ENCODE measurements at regions not wholly inside any gene's neighbourhood (a gene's known extent, or its start where the extent isn't known, plus 50 kb on each side); places are given as distances from the start of the nearest gene placed in this dataset.
"Not testable (repeated sequence)": the region's sequence is repeated elsewhere in the genome, so short reads cannot be mapped to it uniquely, and the experiment has no call there.

- Histone ChIP-seq H3K4me1 (no peaks in the 10 kb centered on the region), H3K9me3 (no peaks in the 10 kb centered on the region), H3K27me3 (replicated peaks; ENCODE audit: control insufficient read depth, insufficient read depth, low read length) (no peaks in the 10 kb centered on the region), H3K36me3 (ENCODE audit: control insufficient read depth, insufficient read depth, low read length) (no peaks in the 10 kb centered on the region), H3K4me3 (ENCODE audit: low read depth, low read length) (no peak overlapping the region)
- DNase-seq, result no peak
- CTCF ChIA-PET, result no interaction called here
- Mint-ChIP-seq H3K9me3 (ENCODE audit: unreplicated experiment) (no peaks in the 10 kb centered on the region), H3K27me3 (ENCODE audit: insufficient read depth, unreplicated experiment) (peaks cover 3% of the 10 kb centered on the region), H3K36me3 (ENCODE audit: insufficient read depth, unreplicated experiment) (no peaks in the 10 kb centered on the region), H3K4me1 (ENCODE audit: low read depth, unreplicated experiment) (no peaks in the 10 kb centered on the region), H3K27ac (ENCODE audit: unreplicated experiment) (no peak overlapping the region), H3K4me3 (ENCODE audit: unreplicated experiment) (no peak overlapping the region)
- intact Hi-C loops (cut with micrococcal nuclease; ENCODE audit: unreplicated experiment), result no loop called here
- no peak for TF ChIP-seq CTCF (IDR thresholded peaks at IDR 0.05; ENCODE audit: insufficient read depth in 1 of 2, low read depth in 1 of 2, low read length in 1 of 2, severe bottlenecking in 1 of 2, unreplicated experiment in 1 of 2)
- POLR2A ChIA-PET, result no interaction called here
- BruUV-seq (replicated peaks), result no TSS peak
Measured at GRCh38 chr5:100647461-100648230, 112.5 kb downstream of the FAM174A start.

- Histone ChIP-seq H3K36me3 (ENCODE audit: control insufficient read depth, insufficient read depth, low read length) (no peaks in the 10 kb centered on the region), H3K4me1 (no peaks in the 10 kb centered on the region), H3K4me3 (ENCODE audit: low read depth, low read length) (no peak overlapping the region), H3K27me3 (replicated peaks; ENCODE audit: control insufficient read depth, insufficient read depth, low read length) (no peaks in the 10 kb centered on the region), H3K9me3 (no peaks in the 10 kb centered on the region)
- POLR2A ChIA-PET, result no interaction called here
- no peaks in the 10 kb centered on the region for H3K4me1 Mint-ChIP-seq (ENCODE audit: low read depth, unreplicated experiment)
- no peak for TF ChIP-seq CTCF (IDR thresholded peaks at IDR 0.05; ENCODE audit: insufficient read depth in 1 of 2, low read depth in 1 of 2, low read length in 1 of 2, severe bottlenecking in 1 of 2, unreplicated experiment in 1 of 2)
- BruUV-seq (replicated peaks), result no TSS peak
- no peaks in the 10 kb centered on the region for H3K9me3 Mint-ChIP-seq (ENCODE audit: unreplicated experiment)
- CTCF ChIA-PET, result no interaction called here
- intact Hi-C loops (cut with micrococcal nuclease; ENCODE audit: unreplicated experiment), result no loop called here
- DNase-seq, result no peak
- no peak overlapping the region for H3K27ac Mint-ChIP-seq (ENCODE audit: unreplicated experiment)
- no peaks in the 10 kb centered on the region for H3K36me3 Mint-ChIP-seq (ENCODE audit: insufficient read depth, unreplicated experiment)
- no peak overlapping the region for H3K4me3 Mint-ChIP-seq (ENCODE audit: unreplicated experiment)
- peaks cover 3% of the 10 kb centered on the region for H3K27me3 Mint-ChIP-seq (ENCODE audit: insufficient read depth, unreplicated experiment)
Measured at GRCh38 chr5:100654895-100655294, 119.7 kb downstream of the FAM174A start.

- H3K27me3 ChIP-seq (replicated peaks; ENCODE audit: control insufficient read depth, insufficient read depth, low read length); H3K9me3 Mint-ChIP-seq (ENCODE audit: unreplicated experiment); H3K4me3 Mint-ChIP-seq (ENCODE audit: unreplicated experiment); H3K4me1 ChIP-seq; H3K9me3 ChIP-seq; intact Hi-C loops (cut with micrococcal nuclease; ENCODE audit: unreplicated experiment); H3K27ac Mint-ChIP-seq (ENCODE audit: unreplicated experiment); DNase-seq; H3K4me3 ChIP-seq (ENCODE audit: low read depth, low read length); CTCF ChIA-PET; POLR2A ChIA-PET; H3K36me3 Mint-ChIP-seq (ENCODE audit: insufficient read depth, unreplicated experiment); H3K36me3 ChIP-seq (ENCODE audit: control insufficient read depth, insufficient read depth, low read length); H3K27me3 Mint-ChIP-seq (ENCODE audit: insufficient read depth, unreplicated experiment); BruUV-seq (replicated peaks); H3K4me1 Mint-ChIP-seq (ENCODE audit: low read depth, unreplicated experiment): not testable (repeated sequence)
Measured at GRCh38 chr5:100656771-100657170, 121.6 kb downstream of the FAM174A start.
